ENCODE measurements at regions not wholly inside any gene's neighbourhood (a gene's known extent, or its start where the extent isn't known, plus 50 kb on each side); places are given as distances from the start of the nearest gene placed in this dataset.

GRCh38 chr12:130017591-130018449 is 114.0 kb upstream of the TMEM132D start:
- no peak for DNase-seq

- no peak for DNase-seq
These were observed 114.8 kb upstream of the TMEM132D start for GRCh38 chr12:130018614-130019013.

- peak; percentile 32 for DNase-seq
These were observed 122.9 kb upstream of the TMEM132D start for GRCh38 chr12:130026608-130027176.

GRCh38 chr12:130027798-130028197 is 124.0 kb upstream of the TMEM132D start:
- DNase-seq = no peak

- no peak for DNase-seq
These were observed 125.3 kb upstream of the TMEM132D start for GRCh38 chr12:130029151-130029550.

GRCh38 chr12:130031041-130031440 is 127.2 kb upstream of the TMEM132D start:
- DNase-seq = no peak

GRCh38 chr12:130031571-130032189 is 127.9 kb upstream of the TMEM132D start:
- peak; percentile 69 for DNase-seq

- peak; percentile 54 for DNase-seq
These were observed 120.1 kb upstream of the FZD10 start for GRCh38 chr12:130041983-130042812.

GRCh38 chr12:130043685-130044406 is 118.4 kb upstream of the FZD10 start:
- no peak for DNase-seq

GRCh38 chr12:130044991-130045621 is 117.2 kb upstream of the FZD10 start:
- DNase-seq = no peak

GRCh38 chr12:130049666-130050065 is 112.6 kb upstream of the FZD10 start:
- no peak for DNase-seq

- no peak for DNase-seq
These were observed 110.4 kb upstream of the FZD10 start for GRCh38 chr12:130051900-130052299.

GRCh38 chr12:130053651-130054069 is 108.6 kb upstream of the FZD10 start:
- no peak for DNase-seq

- DNase-seq = no peak
These were observed 107.5 kb upstream of the FZD10 start for GRCh38 chr12:130054803-130055202.

- no peak for DNase-seq
These were observed 103.3 kb upstream of the FZD10 start for GRCh38 chr12:130058926-130059472.

- DNase-seq = no peak
These were observed 98.4 kb upstream of the FZD10 start for GRCh38 chr12:130063866-130064265.

- DNase-seq = no peak
These were observed 97.3 kb upstream of the FZD10 start for GRCh38 chr12:130064999-130065398.

- no peak for DNase-seq
These were observed 95.5 kb upstream of the FZD10 start for GRCh38 chr12:130066742-130067141.

- no peak for DNase-seq
These were observed 93.5 kb upstream of the FZD10 start for GRCh38 chr12:130068741-130069140.

GRCh38 chr12:130070126-130070611 is 92.1 kb upstream of the FZD10 start:
- DNase-seq = no peak

- DNase-seq = no peak
These were observed 88.5 kb upstream of the FZD10 start for GRCh38 chr12:130073721-130074120.
